Endodermal cell (in vitro differentiated cells): ENCODE measurements at regions not wholly inside any gene's neighbourhood (a gene's known extent, or its start where the extent isn't known, plus 50 kb on each side); places are given as distances from the start of the nearest gene placed in this dataset.

Source experiments
- DNase-seq: peaks from one replicate; pipeline ENCODE4 v3.0.0-alpha.2; 2017
- H3K27ac ChIP-seq: 2 replicates; pipeline ENCODE4 v1.5.1; 2013; ENCODE audit warnings: mild to moderate bottlenecking, low read depth, low read length, moderate library complexity
- H3K27me3 ChIP-seq: 2 replicates; pipeline ENCODE4 v1.6.1; 2013; ENCODE audit warnings: mild to moderate bottlenecking, low read length, moderate library complexity; ENCODE audit not compliant: insufficient read depth, control insufficient read depth, poor library complexity, severe bottlenecking
- H3K36me3 ChIP-seq: 2 replicates; pipeline ENCODE4 v1.7.0; 2013; ENCODE audit warnings: mild to moderate bottlenecking, low read length, moderate library complexity; ENCODE audit not compliant: control insufficient read depth, insufficient read depth
- H3K4me1 ChIP-seq: one replicate; pipeline ENCODE4 v1.7.0; 2013; ENCODE audit warnings: low read length; ENCODE audit not compliant: control insufficient read depth, insufficient read depth
- H3K4me3 ChIP-seq: 2 replicates; pipeline ENCODE4 v1.5.1; 2013; ENCODE audit warnings: mild to moderate bottlenecking, low read length, moderate library complexity
- H3K9ac ChIP-seq: 2 replicates; pipeline ENCODE4 v1.6.1; 2013; ENCODE audit warnings: mild to moderate bottlenecking, low read length, moderate library complexity; ENCODE audit not compliant: poor library complexity, severe bottlenecking; ENCODE audit errors: extremely low read depth
- H3K9me3 ChIP-seq: 2 replicates; pipeline ENCODE4 v1.6.1; 2013; ENCODE audit warnings: mild to moderate bottlenecking, low read length, moderate library complexity; ENCODE audit not compliant: control insufficient read depth
- H3K27ac Mint-ChIP-seq: 2 replicates; pipeline ENCODE4 v1.8.0; 2020; ENCODE audit warnings: mixed read lengths
- H3K27me3 Mint-ChIP-seq: 2 replicates; pipeline ENCODE4 v1.8.0; 2021; ENCODE audit warnings: mild to moderate bottlenecking, mixed read lengths; ENCODE audit not compliant: insufficient read depth
- H3K36me3 Mint-ChIP-seq: 2 replicates; pipeline ENCODE4 v1.8.0; 2020; ENCODE audit warnings: low read depth, mixed read lengths
- H3K4me1 Mint-ChIP-seq: 2 replicates; pipeline ENCODE4 v1.8.0; 2020; ENCODE audit warnings: mixed read lengths
- H3K4me3 Mint-ChIP-seq: 2 replicates; pipeline ENCODE4 v1.8.0; 2020; ENCODE audit warnings: mild to moderate bottlenecking, moderate library complexity, mixed read lengths
- H3K9me3 Mint-ChIP-seq: 2 replicates; pipeline ENCODE4 v1.8.0; 2020; ENCODE audit warnings: mild to moderate bottlenecking, mixed read lengths
- WGBS, 2 experiments: methylation state at CpG; one replicate each; pipeline versions ENCODE4 v1.1.5 to v1.1.7; 2013; ENCODE audit warnings: missing lambda C conversion rate in 2 of 2, mixed read lengths in 1 of 2; ENCODE audit not compliant: insufficient coverage in 1 of 2, insufficient read length in 1 of 2; 5-methylcytosine and 5-hydroxymethylcytosine counted together
- TF ChIP-seq, protein P1 (sequence below): fragments of 200-600 bp; sonication (generic); conservative IDR thresholded peaks from 2 replicates; pipeline ENCODE4 v1.5.0; 2021; ENCODE audit warnings: antibody characterized with exemption, mild to moderate bottlenecking

DNA sequence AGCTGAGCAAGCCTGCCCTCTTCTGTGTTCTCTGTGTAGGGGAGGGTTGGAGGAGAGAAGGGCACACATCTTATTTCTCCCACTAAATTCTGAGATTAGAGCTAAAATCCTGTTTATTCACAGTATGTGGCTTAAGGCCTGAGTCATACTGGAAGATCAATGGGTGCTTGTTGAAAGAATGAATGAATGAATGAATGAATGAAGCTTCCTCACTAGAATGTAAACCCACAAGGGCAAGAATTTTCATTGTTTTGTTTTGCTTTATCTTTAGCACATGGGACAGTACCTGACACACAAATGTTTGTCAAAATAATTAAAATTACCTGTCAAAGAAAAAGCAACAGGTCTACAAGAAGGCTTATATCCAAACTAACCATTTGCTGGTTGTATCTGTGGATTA, 50.6 kb upstream of the PAK1 start:
- DNase-seq, result no peak
- no peaks in the 10 kb centered on the region for H3K36me3 ChIP-seq
- H3K27me3 ChIP-seq, result no peaks in the 10 kb centered on the region
- Mint-ChIP-seq H3K27ac (no peak overlapping the region), H3K9me3 (no peaks in the 10 kb centered on the region), H3K4me1 (peaks cover 17% of the 10 kb centered on the region), H3K36me3 (no peaks in the 10 kb centered on the region), H3K4me3 (no peak overlapping the region), H3K27me3 (no peaks in the 10 kb centered on the region)
- no peaks in the 10 kb centered on the region for H3K4me1 ChIP-seq
- TF ChIP-seq, protein P1, sequence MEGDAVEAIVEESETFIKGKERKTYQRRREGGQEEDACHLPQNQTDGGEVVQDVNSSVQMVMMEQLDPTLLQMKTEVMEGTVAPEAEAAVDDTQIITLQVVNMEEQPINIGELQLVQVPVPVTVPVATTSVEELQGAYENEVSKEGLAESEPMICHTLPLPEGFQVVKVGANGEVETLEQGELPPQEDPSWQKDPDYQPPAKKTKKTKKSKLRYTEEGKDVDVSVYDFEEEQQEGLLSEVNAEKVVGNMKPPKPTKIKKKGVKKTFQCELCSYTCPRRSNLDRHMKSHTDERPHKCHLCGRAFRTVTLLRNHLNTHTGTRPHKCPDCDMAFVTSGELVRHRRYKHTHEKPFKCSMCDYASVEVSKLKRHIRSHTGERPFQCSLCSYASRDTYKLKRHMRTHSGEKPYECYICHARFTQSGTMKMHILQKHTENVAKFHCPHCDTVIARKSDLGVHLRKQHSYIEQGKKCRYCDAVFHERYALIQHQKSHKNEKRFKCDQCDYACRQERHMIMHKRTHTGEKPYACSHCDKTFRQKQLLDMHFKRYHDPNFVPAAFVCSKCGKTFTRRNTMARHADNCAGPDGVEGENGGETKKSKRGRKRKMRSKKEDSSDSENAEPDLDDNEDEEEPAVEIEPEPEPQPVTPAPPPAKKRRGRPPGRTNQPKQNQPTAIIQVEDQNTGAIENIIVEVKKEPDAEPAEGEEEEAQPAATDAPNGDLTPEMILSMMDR, result no peak
- H3K9ac ChIP-seq, result no peak overlapping the region
- no peak overlapping the region for H3K27ac ChIP-seq
- H3K9me3 ChIP-seq, result no peaks in the 10 kb centered on the region
- H3K4me3 ChIP-seq, result no peak overlapping the region

DNA sequence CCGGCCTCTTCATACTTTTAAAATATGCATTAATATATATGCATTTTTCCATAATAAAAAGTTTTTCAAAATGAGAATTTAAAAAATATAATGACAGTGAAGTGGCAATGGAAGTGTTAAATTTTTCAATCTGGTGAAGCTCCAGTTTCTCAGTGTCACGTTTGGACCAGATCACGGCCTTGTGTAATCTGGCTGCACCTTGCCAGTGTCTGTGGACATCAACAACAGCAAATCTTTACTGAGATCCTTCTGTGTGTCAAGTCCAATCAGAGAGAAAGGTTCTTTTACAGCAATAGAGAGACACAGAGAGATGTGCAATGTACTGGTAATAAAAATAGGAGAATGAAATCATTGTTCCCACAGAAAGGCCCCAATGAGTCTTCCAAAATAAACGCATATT, 49.8 kb upstream of the PAK1 start:
- H3K27me3 Mint-ChIP-seq, result no peaks in the 10 kb centered on the region
- H3K9ac ChIP-seq, result no peak overlapping the region
- no peaks in the 10 kb centered on the region for H3K36me3 ChIP-seq
- TF ChIP-seq, protein P1, result no peak
- no peaks in the 10 kb centered on the region for H3K36me3 Mint-ChIP-seq
- H3K4me1 Mint-ChIP-seq, result peaks cover 17% of the 10 kb centered on the region
- no peaks in the 10 kb centered on the region for H3K4me1 ChIP-seq
- no peak overlapping the region for H3K4me3 Mint-ChIP-seq
- no peak overlapping the region for H3K27ac Mint-ChIP-seq
- no peaks in the 10 kb centered on the region for H3K9me3 Mint-ChIP-seq
- no peak for DNase-seq
- H3K27ac ChIP-seq, result no peak overlapping the region
- no peaks in the 10 kb centered on the region for H3K27me3 ChIP-seq
- H3K4me3 ChIP-seq, result no peak overlapping the region
- H3K9me3 ChIP-seq, result no peaks in the 10 kb centered on the region
- 93 to 96% methylated on average over 2 to 3 of the region's 4 CpGs for WGBS, 2 experiments
